ENCODE measurements at regions not wholly inside any gene's neighbourhood (a gene's known extent, or its start where the extent isn't known, plus 50 kb on each side); places are given as distances from the start of the nearest gene placed in this dataset.

DNA sequence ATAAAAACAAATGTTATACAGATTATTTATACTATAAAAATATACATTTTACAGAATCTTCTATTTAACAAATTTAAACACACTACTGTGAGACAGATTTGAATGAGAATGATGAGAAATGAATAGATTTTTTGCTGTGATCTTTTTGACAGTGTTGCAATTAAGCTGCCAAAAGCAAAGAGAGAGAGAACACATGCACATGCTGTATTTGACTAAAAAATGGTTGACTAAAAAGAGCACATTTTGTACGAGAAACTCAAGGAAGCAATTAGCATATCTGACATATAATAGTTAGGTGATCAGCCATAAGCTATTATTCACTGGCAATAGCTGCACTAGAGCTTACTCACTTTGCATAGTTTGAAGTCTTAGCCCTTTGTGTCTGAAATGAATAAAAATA, 115.8 kb downstream of the SYT10 start:
- TF ChIP-seq POLR2A (IDR thresholded peaks at IDR 0.05; ENCODE audit: borderline replicate concordance, extremely low read depth, insufficient read depth, insufficient read length) (no peak), CTCF (IDR thresholded peaks at IDR 0.05 in 2 of 3, conservative IDR thresholded peaks at IDR 0.05 in 1 of 3; ENCODE audit: borderline replicate concordance in 1 of 3, insufficient read depth in 1 of 3, low read depth in 2 of 3, low read length in 2 of 3) (no peak), POLR2AphosphoS5 (IDR thresholded peaks at IDR 0.05; ENCODE audit: low read depth, low read length) (no peak), REST (IDR thresholded peaks at IDR 0.05; ENCODE audit: low read depth) (no peak), MAX (IDR thresholded peaks at IDR 0.05) (no peak), EZH2 (IDR thresholded peaks at IDR 0.05) (no peak), ATF3 (IDR thresholded peaks at IDR 0.05) (no peak), ZNF274 (IDR thresholded peaks at IDR 0.05; ENCODE audit: low read depth, low read length) (no peak), SRF (IDR thresholded peaks at IDR 0.05; ENCODE audit: low read depth) (no peak), RAD21 (IDR thresholded peaks at IDR 0.05; ENCODE audit: low read depth) (no peak)
